ENCODE measurements at regions not wholly inside any gene's neighbourhood (a gene's known extent, or its start where the extent isn't known, plus 50 kb on each side); places are given as distances from the start of the nearest gene placed in this dataset.

DNA sequence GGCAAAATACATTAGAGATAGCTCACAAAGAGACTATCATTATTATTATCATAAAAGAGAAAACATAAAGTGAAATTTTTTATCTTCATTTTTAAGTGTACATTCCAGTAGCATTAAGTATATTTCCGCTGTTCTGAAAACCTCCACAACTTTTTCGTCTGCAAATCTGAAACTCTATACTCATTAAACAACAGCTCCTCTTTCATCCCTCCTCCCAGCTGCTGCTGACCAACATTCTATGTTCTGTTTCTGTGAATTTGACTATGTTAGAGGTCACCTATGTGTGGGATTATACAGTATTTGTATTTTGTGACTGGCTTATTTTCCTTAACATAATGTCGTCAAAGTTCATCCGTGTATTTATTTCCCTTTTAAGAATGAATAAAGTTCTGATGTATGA lies 429.3 kb upstream of the TPK1 start:
- TF ChIP-seq, protein P1, sequence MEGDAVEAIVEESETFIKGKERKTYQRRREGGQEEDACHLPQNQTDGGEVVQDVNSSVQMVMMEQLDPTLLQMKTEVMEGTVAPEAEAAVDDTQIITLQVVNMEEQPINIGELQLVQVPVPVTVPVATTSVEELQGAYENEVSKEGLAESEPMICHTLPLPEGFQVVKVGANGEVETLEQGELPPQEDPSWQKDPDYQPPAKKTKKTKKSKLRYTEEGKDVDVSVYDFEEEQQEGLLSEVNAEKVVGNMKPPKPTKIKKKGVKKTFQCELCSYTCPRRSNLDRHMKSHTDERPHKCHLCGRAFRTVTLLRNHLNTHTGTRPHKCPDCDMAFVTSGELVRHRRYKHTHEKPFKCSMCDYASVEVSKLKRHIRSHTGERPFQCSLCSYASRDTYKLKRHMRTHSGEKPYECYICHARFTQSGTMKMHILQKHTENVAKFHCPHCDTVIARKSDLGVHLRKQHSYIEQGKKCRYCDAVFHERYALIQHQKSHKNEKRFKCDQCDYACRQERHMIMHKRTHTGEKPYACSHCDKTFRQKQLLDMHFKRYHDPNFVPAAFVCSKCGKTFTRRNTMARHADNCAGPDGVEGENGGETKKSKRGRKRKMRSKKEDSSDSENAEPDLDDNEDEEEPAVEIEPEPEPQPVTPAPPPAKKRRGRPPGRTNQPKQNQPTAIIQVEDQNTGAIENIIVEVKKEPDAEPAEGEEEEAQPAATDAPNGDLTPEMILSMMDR (IDR thresholded peaks at IDR 0.05; ENCODE audit: extremely low read depth in 1 of 2, insufficient read depth in 1 of 2, low read depth in 1 of 2, low read length in 2 of 2) = no peak
- TF ChIP-seq MYC (IDR thresholded peaks at IDR 0.05; ENCODE audit: low read depth, low read length) (no peak), EZH2 (IDR thresholded peaks at IDR 0.05; ENCODE audit: borderline replicate concordance, low read depth, low read length, severe bottlenecking) (no peak), POLR2AphosphoS5 (IDR thresholded peaks at IDR 0.05; ENCODE audit: insufficient read depth, low read depth, low read length) (no peak), POLR2A (IDR thresholded peaks at IDR 0.05; ENCODE audit: low read depth, low read length) (no peak)

Data from endothelial cell of umbilical vein (primary cell).